UCSD-AML1 (cell line): ENCODE measurements at regions not wholly inside any gene's neighbourhood (a gene's known extent, or its start where the extent isn't known, plus 50 kb on each side); places are given as distances from the start of the nearest gene placed in this dataset.

Experiments used
- DNase-seq: peaks from one replicate; lab custom pipeline; 2025; ENCODE audit not compliant: unreplicated experiment; lab: John Stamatoyannopoulos, UW

DNA sequence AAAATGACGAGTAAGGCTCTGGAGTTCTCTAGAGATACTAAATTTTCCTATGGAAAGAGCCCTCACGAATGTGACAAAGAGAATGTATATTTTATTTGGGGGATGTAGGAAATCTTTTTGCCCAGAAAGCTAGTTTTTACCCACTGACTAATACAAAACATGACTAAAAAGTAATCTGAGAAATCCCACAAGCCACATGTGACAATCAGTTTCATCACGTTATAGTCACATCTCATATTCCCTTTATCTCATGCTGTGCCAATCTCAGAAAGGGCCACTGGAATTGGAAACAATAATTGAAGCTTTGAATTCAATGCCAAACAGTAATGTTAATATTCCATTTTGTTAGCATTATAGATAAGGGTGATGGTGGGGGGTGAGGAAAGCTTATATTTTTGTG lies 509.0 kb upstream of the GOLIM4 start:
- no peak for DNase-seq

DNA sequence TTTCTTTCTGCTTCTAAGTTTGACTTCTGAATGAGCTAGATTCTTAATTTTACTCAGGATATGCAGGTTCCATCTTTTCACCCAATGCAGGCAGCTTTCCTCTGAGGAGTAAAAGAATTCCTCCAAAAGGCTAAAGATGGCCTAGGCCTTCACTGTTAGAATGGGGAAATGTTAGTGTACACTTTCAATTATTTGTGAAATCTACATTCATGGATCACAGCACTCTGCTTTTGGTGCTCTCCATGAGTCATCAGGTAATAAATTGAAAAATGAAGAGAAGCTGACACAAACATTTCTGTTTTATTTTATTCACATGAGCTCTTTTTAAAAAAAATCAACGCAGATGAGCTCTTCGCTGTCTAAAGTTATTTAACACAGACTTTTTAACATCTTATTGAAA lies 502.5 kb upstream of the GOLIM4 start:
- no peak for DNase-seq

DNA sequence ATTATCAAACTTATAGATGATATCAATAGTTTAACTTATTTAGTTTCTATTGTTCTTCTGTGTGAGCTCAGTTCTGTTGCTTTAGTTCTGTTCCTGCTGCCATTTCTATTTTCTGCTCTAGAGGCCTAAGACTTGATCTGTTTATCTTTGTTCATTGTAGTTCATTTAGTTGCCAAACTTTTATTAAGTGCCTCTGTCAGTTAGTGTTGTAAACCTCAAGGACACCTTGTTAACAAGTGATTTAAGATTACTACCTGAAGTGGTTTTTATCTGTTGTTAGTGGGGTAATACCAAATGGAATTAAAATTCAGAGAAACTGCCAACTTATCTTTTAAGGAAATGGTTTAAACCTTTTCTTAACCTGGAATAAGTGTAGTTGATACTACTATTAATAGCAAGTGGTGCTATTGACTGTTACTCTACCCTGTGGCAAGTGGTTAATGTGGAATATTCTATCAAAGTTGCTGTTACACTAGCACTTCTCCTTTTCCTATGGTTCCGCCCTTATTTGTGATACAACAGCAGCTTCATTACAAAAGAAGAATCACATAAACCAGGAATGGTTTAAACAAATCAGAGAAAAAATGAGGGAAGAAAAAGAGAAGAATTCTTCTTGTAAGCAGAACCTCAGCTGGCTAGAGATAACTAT lies 500.6 kb upstream of the GOLIM4 start:
- no peak for DNase-seq

DNA sequence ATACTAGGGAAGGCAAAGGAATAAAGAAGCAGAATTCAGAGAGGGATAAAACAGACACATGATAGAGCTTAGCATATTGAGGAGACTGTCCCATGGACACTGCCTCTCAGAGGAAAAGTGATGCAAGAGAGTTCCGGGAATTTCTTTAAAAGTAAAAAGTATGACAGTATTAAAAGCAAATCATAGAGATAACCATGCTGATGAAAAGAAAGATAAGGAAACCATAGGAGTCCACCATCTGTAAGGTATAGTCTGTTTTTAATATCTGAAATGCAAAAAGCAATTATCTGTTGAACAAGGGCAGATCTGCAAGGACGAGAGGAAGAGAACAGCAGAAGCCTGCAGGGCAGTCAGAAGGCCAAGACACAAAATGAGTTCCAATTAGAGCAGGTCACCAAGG lies 495.9 kb upstream of the GOLIM4 start:
- no peak for DNase-seq

DNA sequence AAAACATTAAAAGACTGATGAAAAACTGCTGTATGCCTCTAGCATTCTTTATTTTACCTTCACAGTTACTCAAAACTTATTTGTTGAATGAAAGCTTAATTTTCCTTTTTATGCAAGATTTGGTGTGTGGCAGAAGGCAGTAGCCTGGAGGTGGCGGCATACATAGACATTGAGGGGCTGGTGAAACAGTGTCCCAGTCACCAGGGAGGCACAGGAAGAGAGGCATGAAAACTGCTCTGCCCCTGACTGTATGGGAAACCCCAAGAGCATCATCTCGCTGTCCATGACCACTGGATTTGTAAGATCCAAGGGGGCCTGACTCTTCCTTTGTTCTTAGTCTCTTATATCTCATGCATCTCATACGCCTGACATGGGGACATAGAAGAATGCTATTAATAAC lies 493.7 kb upstream of the GOLIM4 start:
- DNase-seq = no peak

DNA sequence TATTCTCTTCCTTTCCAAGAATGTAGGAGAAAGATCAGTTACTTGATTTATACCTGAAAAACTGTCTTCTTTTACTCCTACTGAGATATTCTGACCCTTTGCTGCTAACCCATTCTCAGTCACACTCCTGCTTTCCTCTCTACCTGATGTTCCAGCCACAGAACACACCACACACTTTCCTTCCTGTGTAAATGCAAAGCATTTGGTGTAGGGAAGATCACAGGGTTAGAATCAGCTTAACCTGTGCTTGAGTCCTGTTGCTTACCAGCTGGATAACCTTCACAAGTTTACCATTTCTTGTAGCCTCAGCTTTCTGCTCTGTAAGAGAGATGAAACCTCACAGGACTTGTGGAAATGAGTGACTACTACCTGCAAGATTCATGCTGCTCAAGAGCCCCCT lies 489.8 kb upstream of the GOLIM4 start:
- no peak for DNase-seq

DNA sequence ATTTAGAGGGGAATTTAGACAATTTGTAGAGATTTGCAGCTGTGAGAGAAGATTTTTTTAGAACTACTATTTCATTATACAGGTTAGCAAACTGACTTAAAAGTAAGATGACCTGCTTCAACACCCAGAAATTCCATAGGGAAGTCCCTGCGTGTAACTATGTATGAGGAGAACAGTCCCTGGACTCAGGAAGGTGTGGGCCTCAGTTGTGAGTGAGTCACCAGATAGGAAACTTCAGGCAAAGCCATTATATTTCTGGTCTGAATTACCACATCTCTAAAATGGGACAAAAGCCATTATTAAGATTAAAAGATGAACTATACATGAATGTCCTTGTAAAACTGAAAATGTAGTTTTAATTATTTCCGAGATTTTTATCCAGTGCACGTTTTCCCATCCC lies 488.3 kb upstream of the GOLIM4 start:
- no peak for DNase-seq

DNA sequence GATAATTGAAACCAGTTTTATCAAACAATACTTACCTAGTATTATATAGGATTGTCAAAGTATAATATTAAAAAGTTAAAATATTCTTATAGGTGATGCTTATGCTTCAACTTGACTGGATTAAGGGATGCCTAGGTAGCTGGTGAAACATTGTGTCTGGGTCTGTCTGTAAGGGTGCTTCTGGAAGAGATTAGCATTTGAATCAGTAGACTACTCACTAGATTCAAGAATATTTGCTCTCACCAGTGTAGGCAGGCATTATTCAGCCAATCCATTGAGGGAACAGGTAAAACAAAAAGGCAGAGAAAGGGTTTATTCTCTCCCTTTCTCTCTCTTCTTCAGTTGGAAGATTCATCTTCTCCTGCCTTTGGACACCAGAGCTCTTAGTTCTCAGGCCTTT lies 486.8 kb upstream of the GOLIM4 start:
- no peak for DNase-seq

DNA sequence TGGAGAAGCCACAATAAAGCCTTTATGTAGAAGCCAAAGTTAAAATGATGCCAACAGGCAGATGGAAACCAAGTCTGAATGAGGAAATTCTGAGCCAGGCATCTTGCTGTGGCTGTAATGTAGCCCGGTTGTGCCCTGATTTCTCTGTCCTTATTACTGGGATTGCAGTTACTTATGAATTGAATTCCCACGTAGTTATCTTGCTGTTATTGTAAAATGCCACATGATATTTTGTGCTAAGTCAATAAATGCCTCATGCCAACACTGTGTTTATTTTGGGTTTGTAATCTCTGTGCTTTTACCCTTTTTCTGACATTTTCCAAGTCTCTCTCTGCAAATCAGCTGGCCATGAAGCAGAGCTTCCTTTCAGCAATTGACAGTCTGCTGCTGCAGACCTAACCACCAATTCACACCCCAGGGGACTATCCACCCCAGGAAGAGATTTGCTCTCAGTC lies 486.1 kb upstream of the GOLIM4 start:
- DNase-seq = no peak

DNA sequence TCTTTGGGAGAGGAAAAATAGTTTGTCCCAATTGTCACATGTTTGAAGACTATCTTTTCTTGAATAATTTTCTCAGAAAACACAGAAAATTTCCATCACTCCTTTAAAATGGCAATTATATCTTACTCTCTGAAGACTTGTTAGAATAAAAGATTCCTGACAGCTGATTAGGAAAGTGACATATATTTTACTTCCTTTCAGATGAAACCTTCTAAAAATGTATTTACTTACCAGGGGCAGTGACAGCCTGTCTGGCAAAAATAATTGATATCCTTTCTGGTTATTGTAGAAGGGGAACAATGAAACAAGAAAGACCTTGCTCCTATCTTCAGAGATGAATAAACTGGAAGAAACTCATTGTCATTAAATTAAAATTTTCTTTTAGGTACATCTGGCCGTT lies 483.3 kb upstream of the GOLIM4 start:
- DNase-seq = no peak

DNA sequence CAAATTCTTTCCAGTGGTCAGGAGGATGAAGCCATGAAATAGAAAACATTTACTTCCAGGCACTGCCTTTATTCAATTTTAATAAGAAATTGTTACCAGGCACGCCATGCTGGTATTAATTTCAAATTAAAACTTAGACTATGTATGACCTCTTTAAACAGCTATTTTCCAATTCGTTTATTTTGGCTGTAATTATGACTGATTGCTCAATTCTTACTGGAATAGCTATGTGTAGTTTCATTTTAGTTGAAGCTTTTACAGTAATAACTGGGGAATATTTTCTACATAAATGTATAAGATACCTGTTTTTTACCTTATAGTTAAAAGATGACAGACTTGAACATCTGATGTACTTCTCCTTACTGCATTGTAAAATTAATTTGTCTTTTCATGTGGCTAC lies 480.0 kb upstream of the GOLIM4 start:
- DNase-seq = no peak

DNA sequence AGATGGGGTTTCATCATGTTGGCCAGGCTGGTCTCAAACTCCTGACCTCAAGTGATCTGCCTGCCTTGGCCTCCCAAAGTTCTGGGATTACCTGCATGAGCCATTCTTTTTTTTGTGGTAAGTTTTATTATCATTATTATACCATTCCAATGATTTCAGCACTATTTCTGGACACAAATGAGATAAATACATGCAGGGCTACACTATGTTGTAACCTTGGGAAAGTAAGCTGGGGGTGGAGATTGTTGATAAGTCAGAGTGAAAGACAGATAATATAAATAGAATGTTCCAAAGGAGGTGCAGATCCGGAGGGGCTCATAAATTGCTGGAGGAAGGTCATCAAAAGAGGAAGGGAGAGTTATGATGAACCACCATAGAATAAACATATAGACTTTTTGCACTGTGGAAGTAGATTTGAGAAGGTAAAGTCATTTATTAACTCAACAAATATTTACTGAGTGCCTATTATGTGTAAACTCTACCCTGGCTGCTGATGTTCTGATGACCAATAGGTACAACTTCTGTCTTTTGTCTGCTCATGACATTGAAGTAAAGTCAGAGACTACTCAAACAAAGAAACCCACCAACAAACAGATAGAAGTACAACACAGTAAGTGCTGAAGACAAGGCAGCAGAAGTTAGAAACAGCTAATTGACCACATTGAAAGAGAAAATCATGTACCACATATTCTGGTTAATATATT lies 478.9 kb upstream of the GOLIM4 start:
- no peak for DNase-seq

DNA sequence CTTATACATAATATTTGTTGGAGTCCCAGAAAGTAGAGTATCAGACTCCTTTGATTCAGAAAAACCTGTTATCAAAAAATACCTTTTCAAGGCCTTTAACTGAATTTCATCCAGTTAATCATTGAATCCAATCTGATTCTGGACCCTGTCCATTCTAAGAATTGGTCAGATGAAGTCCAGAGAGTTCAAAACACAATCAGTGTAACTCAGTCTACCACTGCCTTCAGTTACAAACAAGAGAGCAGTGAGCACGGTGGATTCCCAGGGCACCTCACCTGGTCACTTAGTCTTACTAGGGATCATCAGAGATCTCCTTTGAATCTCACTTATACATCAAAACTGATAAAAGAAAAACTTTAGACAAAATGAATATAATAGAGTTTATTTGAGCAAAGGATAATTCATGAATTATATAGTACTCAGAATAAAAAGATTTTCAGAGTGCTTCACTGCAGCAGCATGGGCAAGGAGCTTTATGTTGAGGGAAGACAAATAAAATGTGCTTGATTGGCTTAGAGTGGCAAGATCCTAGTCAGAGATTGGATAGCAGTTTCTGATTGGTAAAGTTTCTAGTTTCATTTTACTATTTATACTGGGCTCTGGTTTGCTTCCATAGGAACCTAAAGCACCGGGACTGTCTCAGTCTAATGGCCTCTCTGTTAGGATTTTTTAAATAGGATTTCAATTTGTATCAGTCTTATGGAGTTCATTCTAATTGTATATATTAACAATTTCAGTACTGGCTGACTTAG lies 474.9 kb upstream of the GOLIM4 start:
- DNase-seq = no peak

DNA sequence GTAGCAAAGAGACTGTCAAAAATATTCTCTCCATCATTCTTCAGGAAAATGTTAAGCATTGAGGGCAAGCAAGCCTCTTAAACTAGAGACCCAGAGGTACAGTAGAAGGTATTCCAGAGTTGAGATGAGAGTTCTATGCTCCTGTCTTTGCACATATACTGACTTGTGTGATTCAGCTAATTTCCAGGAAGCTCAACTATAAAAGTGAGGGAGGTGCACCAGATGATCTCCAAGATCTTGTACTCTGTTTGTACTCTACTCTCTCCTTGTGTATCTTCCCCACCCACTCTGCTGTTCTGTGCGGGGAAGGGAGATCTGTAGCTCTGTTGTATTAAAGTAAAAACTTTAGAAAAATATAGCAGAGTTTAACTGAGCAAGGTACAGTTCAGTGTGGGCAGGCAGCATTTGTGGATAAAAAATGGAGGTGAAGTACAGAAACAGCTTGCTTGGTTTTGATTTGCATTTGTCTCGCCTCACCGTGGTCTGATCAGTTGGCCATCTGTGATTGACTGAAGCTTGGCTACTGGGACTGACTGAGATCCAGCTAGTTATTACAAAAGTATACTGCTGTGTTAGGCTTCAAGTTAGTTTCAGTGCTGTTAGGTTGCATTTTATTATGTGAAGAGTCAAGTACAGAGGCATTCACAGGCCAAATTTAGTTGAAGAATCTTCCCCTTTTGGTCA lies 463.1 kb upstream of the GOLIM4 start:
- DNase-seq = no peak

DNA sequence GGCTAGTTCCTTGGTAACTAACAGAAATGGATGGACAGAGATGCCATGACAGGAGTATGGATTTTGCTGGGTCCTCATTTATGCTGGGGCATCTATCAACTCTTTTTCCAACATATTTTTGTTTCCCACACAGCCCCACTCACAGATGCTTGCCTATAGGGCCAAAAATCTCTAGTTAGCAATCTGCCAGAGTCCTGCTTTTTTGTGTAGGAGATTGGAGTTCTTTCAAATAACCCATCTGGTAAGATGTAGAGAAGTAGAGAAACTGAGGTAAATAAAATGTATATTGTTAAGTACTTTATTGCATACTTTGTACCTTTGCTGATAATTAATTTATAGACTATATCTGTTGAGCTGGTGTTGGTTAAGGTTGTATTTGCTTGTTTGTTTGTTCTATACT lies 456.5 kb upstream of the GOLIM4 start:
- DNase-seq = no peak

DNA sequence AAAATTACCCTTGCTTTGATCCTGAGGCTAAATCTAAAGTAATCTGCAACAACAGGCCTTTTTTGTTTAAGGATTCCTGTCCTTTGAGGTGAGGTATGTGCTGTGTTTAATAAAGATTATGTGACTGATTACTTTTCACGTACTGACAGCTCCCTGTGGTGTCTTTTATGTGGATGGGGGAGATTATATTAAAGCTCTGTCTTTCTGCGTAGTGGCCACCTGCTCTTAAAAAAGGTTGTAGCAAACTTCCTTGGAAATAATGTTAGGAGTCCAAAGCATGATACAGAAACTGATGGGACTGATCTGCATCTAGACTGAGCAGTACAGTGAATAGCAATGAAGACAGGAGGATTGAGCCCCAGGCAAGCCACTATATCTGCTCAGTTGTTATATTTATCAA lies 453.0 kb upstream of the GOLIM4 start:
- DNase-seq = no peak

DNA sequence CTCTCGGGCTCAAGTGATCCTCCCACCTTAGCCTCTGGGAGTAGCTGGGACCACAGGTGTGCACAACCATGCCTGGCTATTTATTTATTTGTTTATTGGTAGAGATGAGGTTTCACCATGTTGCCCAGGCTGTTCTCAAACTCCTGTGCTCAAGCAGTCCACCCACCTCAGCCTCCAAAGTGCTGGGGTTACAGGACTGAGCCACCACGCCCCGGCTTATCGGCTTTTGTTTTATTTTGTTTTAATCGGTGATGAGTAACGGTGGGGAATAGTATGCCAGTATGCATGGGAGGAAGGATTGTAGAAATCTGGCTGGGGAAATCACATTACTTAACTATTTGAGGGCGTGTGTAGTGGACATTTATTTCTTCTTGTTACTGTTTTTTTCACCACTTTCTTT lies 451.0 kb upstream of the GOLIM4 start:
- no peak for DNase-seq

DNA sequence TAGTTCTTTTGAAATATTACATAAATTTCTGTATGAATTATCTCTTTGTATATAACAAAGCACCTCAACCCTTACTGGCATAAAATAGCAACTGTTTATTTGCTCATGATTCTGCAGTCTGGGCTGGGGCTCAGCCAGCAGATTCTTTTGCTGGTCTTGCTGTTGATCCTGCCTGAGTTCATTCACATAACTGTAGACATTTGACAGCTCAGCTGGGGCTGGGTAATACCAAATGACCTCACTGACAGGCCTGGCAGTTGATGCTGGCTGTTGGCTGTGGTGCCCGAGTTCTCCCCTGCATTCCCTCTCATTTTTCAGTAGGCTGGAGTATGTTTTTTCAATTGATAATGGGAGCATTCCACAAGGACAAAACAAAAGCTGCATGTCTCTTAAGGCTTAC lies 449.9 kb upstream of the GOLIM4 start:
- no peak for DNase-seq

DNA sequence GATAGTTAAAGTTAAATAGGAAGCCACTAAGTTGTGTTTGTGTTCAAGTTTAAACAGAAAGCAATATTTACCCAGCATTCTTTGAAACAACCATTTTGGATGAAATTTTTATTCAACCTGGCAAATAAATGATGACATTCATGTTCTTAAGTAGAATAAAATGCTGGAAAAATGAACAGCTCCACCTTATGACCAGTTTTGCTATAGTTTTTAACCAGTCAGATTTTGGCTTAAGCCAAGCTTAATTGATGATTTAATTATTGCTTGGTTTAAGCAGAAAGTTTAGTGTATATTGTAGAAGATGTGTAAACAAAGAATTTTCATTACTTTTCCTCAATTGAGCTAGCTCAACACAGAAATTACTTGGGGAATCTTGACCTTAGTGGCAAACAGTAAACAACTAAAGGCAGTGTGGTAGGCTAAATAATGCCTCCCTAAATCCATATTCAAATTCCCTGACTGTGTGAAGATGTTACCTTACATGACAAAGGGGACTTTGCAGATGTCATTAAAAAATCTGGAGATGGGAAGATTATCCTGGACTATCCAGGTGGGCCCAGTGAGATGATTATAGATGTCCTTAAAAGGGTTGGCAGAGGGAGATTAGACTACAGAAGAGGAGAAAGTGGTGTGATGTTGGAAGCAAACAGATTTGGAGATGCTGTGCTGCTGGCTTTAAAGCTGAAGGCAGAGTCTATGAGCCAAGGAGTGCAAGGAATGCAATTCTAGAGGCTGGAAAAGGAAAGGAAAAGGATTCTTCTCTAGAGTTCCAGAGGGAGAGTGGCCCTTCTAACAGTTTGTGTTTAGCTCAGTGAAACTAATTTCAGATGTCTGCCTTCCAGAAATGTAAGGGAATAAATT lies 448.6 kb upstream of the GOLIM4 start:
- no peak for DNase-seq

DNA sequence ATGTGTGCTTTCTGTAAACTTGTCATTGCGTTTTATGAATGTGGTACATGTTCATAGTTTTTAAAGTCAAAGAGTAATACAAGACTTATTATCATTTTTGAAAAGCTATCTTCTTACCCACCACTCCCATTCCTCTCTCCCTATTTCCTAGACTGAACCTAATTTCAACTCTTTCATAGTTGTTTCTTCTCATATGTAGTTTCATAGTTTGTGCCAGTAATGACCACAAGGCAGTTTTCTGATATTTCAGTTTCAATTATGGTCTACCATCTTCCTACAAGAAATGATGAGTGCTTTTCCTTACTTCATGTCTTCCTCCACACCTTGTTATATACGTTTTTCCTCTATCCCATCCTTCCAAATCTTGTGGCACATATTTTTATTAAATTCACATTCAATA lies 445.0 kb upstream of the GOLIM4 start:
- DNase-seq = no peak

DNA sequence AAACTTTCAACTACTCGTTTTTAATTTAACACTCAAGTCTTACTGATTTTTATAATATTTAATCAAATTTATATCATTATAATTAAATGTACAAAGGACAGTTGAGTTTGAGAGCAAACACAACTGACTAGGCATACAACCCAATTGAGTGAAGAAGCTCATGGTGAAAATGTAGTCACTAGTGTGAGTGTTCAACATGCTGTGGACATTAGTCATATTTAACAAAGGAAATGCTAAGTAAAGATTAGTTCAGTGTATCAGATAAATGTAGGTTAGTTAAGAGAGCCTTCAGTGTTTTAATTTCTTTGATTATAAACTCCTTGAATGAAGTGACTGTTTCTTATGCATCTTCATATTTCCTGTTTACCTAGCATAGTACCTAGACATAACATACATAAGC lies 444.2 kb upstream of the GOLIM4 start:
- DNase-seq = no peak
